NCI-H526 (cell line): ENCODE measurements at regions not wholly inside any gene's neighbourhood (a gene's known extent, or its start where the extent isn't known, plus 50 kb on each side); places are given as distances from the start of the nearest gene placed in this dataset.
"Not testable (repeated sequence)": the region's sequence is repeated elsewhere in the genome, so short reads cannot be mapped to it uniquely, and the experiment has no call there.

Experiments used
- DNase-seq, 2 experiments: peaks; one replicate each; lab custom pipeline; 2025; lab: John Stamatoyannopoulos, UW

- peak in 1 of 2 experiments; percentile 5 for DNase-seq
Observed at GRCh38 chr6:97456070-97456469, 173.1 kb upstream of the MMS22L start.

- DNase-seq = no peak
Observed at GRCh38 chr6:97459535-97459934, 176.5 kb upstream of the MMS22L start.

GRCh38 chr6:97459986-97460385 is 177.0 kb upstream of the MMS22L start:
- no peak for DNase-seq

GRCh38 chr6:97460394-97461080 is 177.5 kb upstream of the MMS22L start:
- no peak for DNase-seq

- DNase-seq = no peak
Observed at GRCh38 chr6:97461218-97461617, 178.2 kb upstream of the MMS22L start.

GRCh38 chr6:97462031-97462430 is 179.0 kb upstream of the MMS22L start:
- DNase-seq = no peak

- DNase-seq = no peak
Observed at GRCh38 chr6:97462938-97463598, 180.1 kb upstream of the MMS22L start.

GRCh38 chr6:97465877-97466561 is 183.0 kb upstream of the MMS22L start:
- no peak for DNase-seq

GRCh38 chr6:97468981-97469380 is 186.0 kb upstream of the MMS22L start:
- no peak for DNase-seq

GRCh38 chr6:97469451-97469850 is 186.4 kb upstream of the MMS22L start:
- DNase-seq = no peak

GRCh38 chr6:97470322-97470721 is 187.3 kb upstream of the MMS22L start:
- no peak for DNase-seq

- DNase-seq = no peak
Observed at GRCh38 chr6:97473979-97474378, 191.0 kb upstream of the MMS22L start.

- DNase-seq = peak; percentile 61 to 80
Observed at GRCh38 chr6:97497713-97498331, 214.8 kb upstream of the MMS22L start.

- peak in 1 of 2 experiments; percentile 11 for DNase-seq
Observed at GRCh38 chr6:97501853-97502252, 218.8 kb upstream of the MMS22L start.

- DNase-seq = no peak
Observed at GRCh38 chr6:97508646-97509045, 225.6 kb upstream of the MMS22L start.

- DNase-seq = not testable (repeated sequence)
Observed at GRCh38 chr6:97513260-97513659, 230.2 kb upstream of the MMS22L start.

GRCh38 chr6:97524811-97525210 is 241.8 kb upstream of the MMS22L start:
- no peak for DNase-seq

GRCh38 chr6:97535800-97536199 is 252.8 kb upstream of the MMS22L start:
- DNase-seq = no peak

- no peak for DNase-seq
Observed at GRCh38 chr6:97548354-97548753, 265.3 kb upstream of the MMS22L start.

- no peak for DNase-seq
Observed at GRCh38 chr6:97557355-97557754, 274.3 kb upstream of the MMS22L start.

- peak in 1 of 2 experiments; percentile 4 for DNase-seq
Observed at GRCh38 chr6:97563529-97563928, 280.5 kb upstream of the MMS22L start.

GRCh38 chr6:97572943-97573342 is 289.9 kb upstream of the MMS22L start:
- DNase-seq = peak; percentile 82 to 84

GRCh38 chr6:97586344-97586743 is 303.3 kb upstream of the MMS22L start:
- DNase-seq = no peak
